GM23338 (cell line): ENCODE measurements at regions not wholly inside any gene's neighbourhood (a gene's known extent, or its start where the extent isn't known, plus 50 kb on each side); places are given as distances from the start of the nearest gene placed in this dataset.
A peak's percentile ranks its signal among the peaks of the same experiment; 100 is the strongest.

Source experiments
- ATAC-seq: fragments of 200-7000 bp; cut with Tn5 transposase; 3 replicates; pipeline ENCODE4 v1.9.1; 2020
- DNase-seq: peaks from one replicate; pipeline ENCODE4 v3.0.0-alpha.2; 2015; ENCODE audit warnings: low spot score
- H2AFZ ChIP-seq: fragments of 200-600 bp; sonication (generic); 2 replicates; pipeline ENCODE4 v1.8.0; 2016; ENCODE audit warnings: antibody characterized with exemption, mild to moderate bottlenecking, moderate library complexity
- H3F3A ChIP-seq: fragments of 200-600 bp; sonication (generic); replicated peaks from 2 replicates; pipeline ENCODE4 v1.8.0; 2017; ENCODE audit warnings: antibody characterized with exemption, mixed run types, low read depth
- H3K27ac ChIP-seq: fragments of 200-600 bp; sonication (generic); 2 replicates; pipeline ENCODE4 v1.6.1; 2016; ENCODE audit warnings: low read depth
- H3K27me3 ChIP-seq: fragments of 200-600 bp; sonication (generic); 2 replicates; pipeline ENCODE4 v1.8.0; 2016; ENCODE audit warnings: mild to moderate bottlenecking, mixed run types, moderate library complexity; ENCODE audit not compliant: insufficient read depth
- H3K36me3 ChIP-seq: fragments of 200-600 bp; sonication (generic); 2 replicates; pipeline ENCODE4 v1.8.0; 2016; ENCODE audit warnings: mild to moderate bottlenecking; ENCODE audit not compliant: insufficient read depth
- H3K4me1 ChIP-seq: fragments of 200-600 bp; sonication (generic); 2 replicates; pipeline ENCODE4 v1.8.0; 2016; ENCODE audit warnings: mild to moderate bottlenecking, moderate library complexity; ENCODE audit not compliant: insufficient read depth
- H3K4me2 ChIP-seq: fragments of 200-600 bp; sonication (generic); 2 replicates; pipeline ENCODE4 v1.7.1; 2017; ENCODE audit warnings: mixed run types
- H3K4me3 ChIP-seq: fragments of 200-600 bp; sonication (generic); 2 replicates; pipeline ENCODE4 v1.6.1; 2016; ENCODE audit warnings: mixed run types
- H3K79me2 ChIP-seq: fragments of 200-600 bp; sonication (generic); replicated peaks from 2 replicates; pipeline ENCODE4 v1.8.0; 2017; ENCODE audit warnings: mild to moderate bottlenecking; ENCODE audit not compliant: insufficient read depth
- H3K9me2 ChIP-seq: fragments of 200-600 bp; sonication (generic); 2 replicates; pipeline ENCODE4 v1.8.0; 2017; ENCODE audit not compliant: insufficient read depth
- H4K20me1 ChIP-seq: fragments of 200-600 bp; sonication (generic); replicated peaks from 2 replicates; pipeline ENCODE4 v1.8.0; 2017; ENCODE audit warnings: mild to moderate bottlenecking; ENCODE audit not compliant: insufficient read depth
- H3K27ac Mint-ChIP-seq: 2 replicates; pipeline ENCODE4 v1.8.0; 2020; ENCODE audit warnings: inconsistent platforms, mild to moderate bottlenecking, moderate library complexity, mixed read lengths
- H3K27me3 Mint-ChIP-seq: 3 replicates; pipeline ENCODE4 v1.8.0; 2022; ENCODE audit warnings: low read depth, mild to moderate bottlenecking, moderate library complexity, mixed read lengths, inconsistent platforms; ENCODE audit not compliant: insufficient read depth, poor library complexity
- H3K36me3 Mint-ChIP-seq: 3 replicates; pipeline ENCODE4 v1.8.0; 2021; ENCODE audit warnings: low read depth, mild to moderate bottlenecking, inconsistent platforms, moderate library complexity, mixed read lengths
- H3K4me1 Mint-ChIP-seq: 3 replicates; pipeline ENCODE4 v1.8.0; 2020; ENCODE audit warnings: mild to moderate bottlenecking, inconsistent platforms, mixed read lengths
- H3K4me3 Mint-ChIP-seq: 3 replicates; pipeline ENCODE4 v1.8.0; 2021; ENCODE audit warnings: moderate library complexity, mild to moderate bottlenecking, inconsistent platforms, mixed read lengths
- H3K9me3 Mint-ChIP-seq: 3 replicates; pipeline ENCODE4 v1.8.0; 2020; ENCODE audit warnings: moderate library complexity, mild to moderate bottlenecking, inconsistent platforms, mixed read lengths
- CREB1 ChIP-seq: fragments of 250-450 bp; sonication (Bioruptor Pico); IDR thresholded peaks from 2 replicates; pipeline ENCODE4 v1.5.0; 2020; ENCODE audit warnings: low read depth, mild to moderate bottlenecking, moderate library complexity
- EZH2 ChIP-seq: fragments of 200-600 bp; sonication (generic); IDR thresholded peaks from one replicate; pipeline ENCODE4 v1.8.0; 2017; ENCODE audit warnings: antibody characterized with exemption, mild to moderate bottlenecking, low read depth; ENCODE audit not compliant: unreplicated experiment
- EZH2phosphoT487 ChIP-seq: fragments of 200-600 bp; sonication (generic); IDR thresholded peaks from one replicate; pipeline ENCODE4 v1.8.1; 2018; ENCODE audit warnings: antibody characterized with exemption; ENCODE audit not compliant: unreplicated experiment
- JUNB ChIP-seq: IDR thresholded peaks from one replicate; pipeline ENCODE4 v1.6.1; 2016; ENCODE audit warnings: antibody characterized with exemption; ENCODE audit not compliant: unreplicated experiment
- NANOG ChIP-seq: IDR thresholded peaks from 2 replicates; pipeline ENCODE4 v1.6.1; 2016; ENCODE audit warnings: antibody characterized with exemption, borderline replicate concordance
- POLR2AphosphoS5 ChIP-seq: IDR thresholded peaks from 2 replicates; pipeline ENCODE4 v1.6.1; 2016; ENCODE audit warnings: antibody characterized with exemption, low read depth
- STAT1 ChIP-seq: IDR thresholded peaks from one replicate; pipeline ENCODE4 v1.6.1; 2016; ENCODE audit warnings: antibody characterized with exemption; ENCODE audit not compliant: unreplicated experiment
- ZNF114 ChIP-seq: fragments of 250-450 bp; sonication (Bioruptor Pico); IDR thresholded peaks from 2 replicates; pipeline ENCODE4 v1.5.0; 2020; ENCODE audit warnings: mild to moderate bottlenecking, moderate library complexity
- ZNF331 ChIP-seq: fragments of 250-450 bp; sonication (Bioruptor Pico); IDR thresholded peaks from 2 replicates; pipeline ENCODE4 v1.5.0; 2020; ENCODE audit warnings: low read depth, mild to moderate bottlenecking, moderate library complexity
- TF ChIP-seq, protein P1 (sequence below): fragments of 250-450 bp; sonication (Bioruptor Pico); IDR thresholded peaks from 2 replicates; pipeline ENCODE4 v1.5.0; 2020; ENCODE audit warnings: mild to moderate bottlenecking, moderate library complexity
- TF ChIP-seq, protein P2 (sequence below), 2 experiments: fragments of 200-600 bp in 1 of 2; sonication (generic) in 1 of 2; conservative IDR thresholded peaks; 2 replicates each; pipeline versions ENCODE4 v1.5.1 to v1.6.1; 2016 to 2017; ENCODE audit warnings: antibody characterized with exemption in 2 of 2, low read depth in 2 of 2, mild to moderate bottlenecking in 2 of 2, moderate library complexity in 1 of 2
- TF ChIP-seq, protein P3 (sequence below): IDR thresholded peaks from 2 replicates; pipeline ENCODE4 v1.6.1; 2016; ENCODE audit warnings: antibody characterized with exemption
- TF ChIP-seq, protein P4 (sequence below): IDR thresholded peaks from one replicate; pipeline ENCODE4 v1.6.1; 2018; ENCODE audit warnings: antibody characterized with exemption; ENCODE audit not compliant: unreplicated experiment

DNA sequence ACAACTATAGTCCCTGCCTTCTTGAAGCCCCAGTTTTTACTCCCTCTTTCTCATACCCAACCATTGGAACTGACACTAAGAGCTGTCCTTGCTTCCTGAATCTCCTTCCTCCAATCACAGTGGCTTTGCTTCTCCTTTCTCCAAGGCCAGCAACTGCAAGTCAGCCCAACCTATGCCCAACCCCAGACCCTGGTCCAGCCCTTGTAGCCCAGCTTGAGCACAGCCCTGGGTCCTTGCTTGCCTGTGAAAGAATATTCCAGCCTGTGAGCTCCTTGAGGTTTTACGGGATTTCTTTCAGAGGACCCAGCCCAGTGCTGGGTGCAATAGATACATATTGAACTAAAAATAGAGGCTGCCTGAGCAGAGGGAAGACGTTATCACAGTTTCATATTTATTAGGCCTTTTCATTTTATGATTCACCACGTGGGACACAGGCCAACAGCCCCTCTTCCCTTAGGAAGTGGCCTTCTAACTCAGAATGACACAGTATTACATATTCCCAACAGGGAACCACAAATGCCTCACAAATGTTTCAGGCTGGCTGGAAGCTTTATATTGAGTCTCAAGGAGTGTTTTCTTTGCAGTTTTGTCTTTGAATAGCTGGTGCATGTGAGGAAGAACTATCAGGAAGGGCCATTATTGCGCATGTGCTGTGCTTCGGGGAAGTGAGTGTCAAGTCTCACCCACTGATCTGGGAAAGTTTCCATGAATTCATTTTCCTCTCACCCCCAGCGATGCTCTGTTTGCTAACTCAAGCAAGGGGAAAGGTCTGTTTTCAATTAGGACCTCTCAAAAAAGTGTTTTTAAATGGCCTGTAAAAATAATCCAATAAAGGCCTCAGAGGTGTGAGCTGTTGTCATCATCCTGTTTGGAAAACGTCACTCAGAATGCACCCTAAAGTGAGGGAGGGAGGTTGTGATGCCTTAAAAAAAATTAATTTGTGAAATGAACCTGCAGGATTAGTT, 92.3 kb upstream of the NFIA start:
- H3K27me3 ChIP-seq: no peaks in the 10 kb centered on the region
- no peaks in the 10 kb centered on the region for H3K27me3 Mint-ChIP-seq
- no peak overlapping the region for H3K27ac ChIP-seq
- no peaks in the 10 kb centered on the region for H3K9me3 Mint-ChIP-seq
- H4K20me1 ChIP-seq: no peaks in the 10 kb centered on the region
- no peaks in the 10 kb centered on the region for H3K79me2 ChIP-seq
- H2AFZ ChIP-seq: peak overlapping the region; percentile 79
- no peak for DNase-seq
- H3K4me1 Mint-ChIP-seq: peaks cover 9% of the 10 kb centered on the region
- H3K4me1 ChIP-seq: no peaks in the 10 kb centered on the region
- no peak overlapping the region for H3K4me3 ChIP-seq
- H3K36me3 Mint-ChIP-seq: no peaks in the 10 kb centered on the region
- H3K36me3 ChIP-seq: no peaks in the 10 kb centered on the region
- TF ChIP-seq, protein P1, sequence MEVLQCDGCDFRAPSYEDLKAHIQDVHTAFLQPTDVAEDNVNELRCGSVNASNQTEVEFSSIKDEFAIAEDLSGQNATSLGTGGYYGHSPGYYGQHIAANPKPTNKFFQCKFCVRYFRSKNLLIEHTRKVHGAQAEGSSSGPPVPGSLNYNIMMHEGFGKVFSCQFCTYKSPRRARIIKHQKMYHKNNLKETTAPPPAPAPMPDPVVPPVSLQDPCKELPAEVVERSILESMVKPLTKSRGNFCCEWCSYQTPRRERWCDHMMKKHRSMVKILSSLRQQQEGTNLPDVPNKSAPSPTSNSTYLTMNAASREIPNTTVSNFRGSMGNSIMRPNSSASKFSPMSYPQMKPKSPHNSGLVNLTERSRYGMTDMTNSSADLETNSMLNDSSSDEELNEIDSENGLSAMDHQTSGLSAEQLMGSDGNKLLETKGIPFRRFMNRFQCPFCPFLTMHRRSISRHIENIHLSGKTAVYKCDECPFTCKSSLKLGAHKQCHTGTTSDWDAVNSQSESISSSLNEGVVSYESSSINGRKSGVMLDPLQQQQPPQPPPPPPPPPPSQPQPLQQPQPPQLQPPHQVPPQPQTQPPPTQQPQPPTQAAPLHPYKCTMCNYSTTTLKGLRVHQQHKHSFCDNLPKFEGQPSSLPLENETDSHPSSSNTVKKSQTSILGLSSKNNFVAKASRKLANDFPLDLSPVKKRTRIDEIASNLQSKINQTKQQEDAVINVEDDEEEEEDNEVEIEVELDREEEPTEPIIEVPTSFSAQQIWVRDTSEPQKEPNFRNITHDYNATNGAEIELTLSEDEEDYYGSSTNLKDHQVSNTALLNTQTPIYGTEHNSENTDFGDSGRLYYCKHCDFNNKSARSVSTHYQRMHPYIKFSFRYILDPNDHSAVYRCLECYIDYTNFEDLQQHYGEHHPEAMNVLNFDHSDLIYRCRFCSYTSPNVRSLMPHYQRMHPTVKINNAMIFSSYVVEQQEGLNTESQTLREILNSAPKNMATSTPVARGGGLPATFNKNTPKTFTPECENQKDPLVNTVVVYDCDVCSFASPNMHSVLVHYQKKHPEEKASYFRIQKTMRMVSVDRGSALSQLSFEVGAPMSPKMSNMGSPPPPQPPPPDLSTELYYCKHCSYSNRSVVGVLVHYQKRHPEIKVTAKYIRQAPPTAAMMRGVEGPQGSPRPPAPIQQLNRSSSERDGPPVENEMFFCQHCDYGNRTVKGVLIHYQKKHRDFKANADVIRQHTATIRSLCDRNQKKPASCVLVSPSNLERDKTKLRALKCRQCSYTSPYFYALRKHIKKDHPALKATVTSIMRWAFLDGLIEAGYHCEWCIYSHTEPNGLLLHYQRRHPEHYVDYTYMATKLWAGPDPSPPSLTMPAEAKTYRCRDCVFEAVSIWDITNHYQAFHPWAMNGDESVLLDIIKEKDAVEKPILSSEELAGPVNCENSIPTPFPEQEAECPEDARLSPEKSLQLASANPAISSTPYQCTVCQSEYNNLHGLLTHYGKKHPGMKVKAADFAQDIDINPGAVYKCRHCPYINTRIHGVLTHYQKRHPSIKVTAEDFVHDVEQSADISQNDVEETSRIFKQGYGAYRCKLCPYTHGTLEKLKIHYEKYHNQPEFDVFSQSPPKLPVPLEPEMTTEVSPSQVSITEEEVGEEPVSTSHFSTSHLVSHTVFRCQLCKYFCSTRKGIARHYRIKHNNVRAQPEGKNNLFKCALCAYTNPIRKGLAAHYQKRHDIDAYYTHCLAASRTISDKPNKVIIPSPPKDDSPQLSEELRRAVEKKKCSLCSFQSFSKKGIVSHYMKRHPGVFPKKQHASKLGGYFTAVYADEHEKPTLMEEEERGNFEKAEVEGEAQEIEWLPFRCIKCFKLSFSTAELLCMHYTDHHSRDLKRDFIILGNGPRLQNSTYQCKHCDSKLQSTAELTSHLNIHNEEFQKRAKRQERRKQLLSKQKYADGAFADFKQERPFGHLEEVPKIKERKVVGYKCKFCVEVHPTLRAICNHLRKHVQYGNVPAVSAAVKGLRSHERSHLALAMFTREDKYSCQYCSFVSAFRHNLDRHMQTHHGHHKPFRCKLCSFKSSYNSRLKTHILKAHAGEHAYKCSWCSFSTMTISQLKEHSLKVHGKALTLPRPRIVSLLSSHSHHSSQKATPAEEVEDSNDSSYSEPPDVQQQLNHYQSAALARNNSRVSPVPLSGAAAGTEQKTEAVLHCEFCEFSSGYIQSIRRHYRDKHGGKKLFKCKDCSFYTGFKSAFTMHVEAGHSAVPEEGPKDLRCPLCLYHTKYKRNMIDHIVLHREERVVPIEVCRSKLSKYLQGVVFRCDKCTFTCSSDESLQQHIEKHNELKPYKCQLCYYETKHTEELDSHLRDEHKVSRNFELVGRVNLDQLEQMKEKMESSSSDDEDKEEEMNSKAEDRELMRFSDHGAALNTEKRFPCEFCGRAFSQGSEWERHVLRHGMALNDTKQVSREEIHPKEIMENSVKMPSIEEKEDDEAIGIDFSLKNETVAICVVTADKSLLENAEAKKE (CRISPR knock-in tag): no peak
- no peak for TF ChIP-seq ZNF331 (CRISPR knock-in tag)
- TF ChIP-seq NANOG: no peak
- TF ChIP-seq, protein P2, sequence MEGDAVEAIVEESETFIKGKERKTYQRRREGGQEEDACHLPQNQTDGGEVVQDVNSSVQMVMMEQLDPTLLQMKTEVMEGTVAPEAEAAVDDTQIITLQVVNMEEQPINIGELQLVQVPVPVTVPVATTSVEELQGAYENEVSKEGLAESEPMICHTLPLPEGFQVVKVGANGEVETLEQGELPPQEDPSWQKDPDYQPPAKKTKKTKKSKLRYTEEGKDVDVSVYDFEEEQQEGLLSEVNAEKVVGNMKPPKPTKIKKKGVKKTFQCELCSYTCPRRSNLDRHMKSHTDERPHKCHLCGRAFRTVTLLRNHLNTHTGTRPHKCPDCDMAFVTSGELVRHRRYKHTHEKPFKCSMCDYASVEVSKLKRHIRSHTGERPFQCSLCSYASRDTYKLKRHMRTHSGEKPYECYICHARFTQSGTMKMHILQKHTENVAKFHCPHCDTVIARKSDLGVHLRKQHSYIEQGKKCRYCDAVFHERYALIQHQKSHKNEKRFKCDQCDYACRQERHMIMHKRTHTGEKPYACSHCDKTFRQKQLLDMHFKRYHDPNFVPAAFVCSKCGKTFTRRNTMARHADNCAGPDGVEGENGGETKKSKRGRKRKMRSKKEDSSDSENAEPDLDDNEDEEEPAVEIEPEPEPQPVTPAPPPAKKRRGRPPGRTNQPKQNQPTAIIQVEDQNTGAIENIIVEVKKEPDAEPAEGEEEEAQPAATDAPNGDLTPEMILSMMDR (conservative IDR thresholded peaks at IDR 0.05; ENCODE audit: low read depth in 2 of 2): no peak
- TF ChIP-seq ZNF114 (CRISPR knock-in tag): no peak
- no peak for TF ChIP-seq EZH2phosphoT487
- TF ChIP-seq, protein P3, sequence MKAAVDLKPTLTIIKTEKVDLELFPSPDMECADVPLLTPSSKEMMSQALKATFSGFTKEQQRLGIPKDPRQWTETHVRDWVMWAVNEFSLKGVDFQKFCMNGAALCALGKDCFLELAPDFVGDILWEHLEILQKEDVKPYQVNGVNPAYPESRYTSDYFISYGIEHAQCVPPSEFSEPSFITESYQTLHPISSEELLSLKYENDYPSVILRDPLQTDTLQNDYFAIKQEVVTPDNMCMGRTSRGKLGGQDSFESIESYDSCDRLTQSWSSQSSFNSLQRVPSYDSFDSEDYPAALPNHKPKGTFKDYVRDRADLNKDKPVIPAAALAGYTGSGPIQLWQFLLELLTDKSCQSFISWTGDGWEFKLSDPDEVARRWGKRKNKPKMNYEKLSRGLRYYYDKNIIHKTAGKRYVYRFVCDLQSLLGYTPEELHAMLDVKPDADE: no peak
- TF ChIP-seq EZH2: no peak
- TF ChIP-seq CREB1 (CRISPR knock-in tag): no peak
- TF ChIP-seq STAT1: no peak
- TF ChIP-seq, protein P4, sequence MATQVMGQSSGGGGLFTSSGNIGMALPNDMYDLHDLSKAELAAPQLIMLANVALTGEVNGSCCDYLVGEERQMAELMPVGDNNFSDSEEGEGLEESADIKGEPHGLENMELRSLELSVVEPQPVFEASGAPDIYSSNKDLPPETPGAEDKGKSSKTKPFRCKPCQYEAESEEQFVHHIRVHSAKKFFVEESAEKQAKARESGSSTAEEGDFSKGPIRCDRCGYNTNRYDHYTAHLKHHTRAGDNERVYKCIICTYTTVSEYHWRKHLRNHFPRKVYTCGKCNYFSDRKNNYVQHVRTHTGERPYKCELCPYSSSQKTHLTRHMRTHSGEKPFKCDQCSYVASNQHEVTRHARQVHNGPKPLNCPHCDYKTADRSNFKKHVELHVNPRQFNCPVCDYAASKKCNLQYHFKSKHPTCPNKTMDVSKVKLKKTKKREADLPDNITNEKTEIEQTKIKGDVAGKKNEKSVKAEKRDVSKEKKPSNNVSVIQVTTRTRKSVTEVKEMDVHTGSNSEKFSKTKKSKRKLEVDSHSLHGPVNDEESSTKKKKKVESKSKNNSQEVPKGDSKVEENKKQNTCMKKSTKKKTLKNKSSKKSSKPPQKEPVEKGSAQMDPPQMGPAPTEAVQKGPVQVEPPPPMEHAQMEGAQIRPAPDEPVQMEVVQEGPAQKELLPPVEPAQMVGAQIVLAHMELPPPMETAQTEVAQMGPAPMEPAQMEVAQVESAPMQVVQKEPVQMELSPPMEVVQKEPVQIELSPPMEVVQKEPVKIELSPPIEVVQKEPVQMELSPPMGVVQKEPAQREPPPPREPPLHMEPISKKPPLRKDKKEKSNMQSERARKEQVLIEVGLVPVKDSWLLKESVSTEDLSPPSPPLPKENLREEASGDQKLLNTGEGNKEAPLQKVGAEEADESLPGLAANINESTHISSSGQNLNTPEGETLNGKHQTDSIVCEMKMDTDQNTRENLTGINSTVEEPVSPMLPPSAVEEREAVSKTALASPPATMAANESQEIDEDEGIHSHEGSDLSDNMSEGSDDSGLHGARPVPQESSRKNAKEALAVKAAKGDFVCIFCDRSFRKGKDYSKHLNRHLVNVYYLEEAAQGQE: no peak
- no peak for TF ChIP-seq POLR2AphosphoS5
- no peak for TF ChIP-seq JUNB
- ATAC-seq: peak; percentile 39
- no peaks in the 10 kb centered on the region for H3F3A ChIP-seq
- no peaks in the 10 kb centered on the region for H3K9me2 ChIP-seq
- no peak overlapping the region for H3K4me2 ChIP-seq
- no peak overlapping the region for H3K27ac Mint-ChIP-seq
- H3K4me3 Mint-ChIP-seq: no peak overlapping the region
